ENCODE measurements at regions not wholly inside any gene's neighbourhood (a gene's known extent, or its start where the extent isn't known, plus 50 kb on each side); places are given as distances from the start of the nearest gene placed in this dataset.

- TF ChIP-seq CTCF (conservative IDR thresholded peaks at IDR 0.05; ENCODE audit: low read length) (no peak), EZH2phosphoT487 (IDR thresholded peaks at IDR 0.05; ENCODE audit: borderline replicate concordance, low read depth, low read length) (no peak)
Observed at GRCh38 chr16:51255349-51255972, 104.4 kb upstream of the SALL1 start.

Measured in OCI-LY7 (cell line).